Lung (tissue), 11 donors: ENCODE measurements at regions not wholly inside any gene's neighbourhood (a gene's known extent, or its start where the extent isn't known, plus 50 kb on each side); places are given as distances from the start of the nearest gene placed in this dataset.

Experiments used
- ATAC-seq: fragments of 200-7000 bp; cut with Tn5 transposase; one replicate; pipeline ENCODE4 v1.9.1; 2020; ENCODE audit warnings: moderate number of reproducible peaks; ENCODE audit not compliant: insufficient read depth, low FRiP score
- DNase-seq, 3 donors: peaks; one replicate each; pipeline ENCODE4 v3.0.0-alpha.2; 2013 to 2017
- H3K27ac ChIP-seq, 2 donors: one replicate each; pipeline ENCODE4 v1.5.1; 2013; ENCODE audit warnings: mild to moderate bottlenecking in 2 of 2, moderate library complexity in 2 of 2, control low read depth in 1 of 2, inconsistent platforms in 1 of 2, low read depth in 1 of 2, low read length in 1 of 2
- H3K27me3 ChIP-seq, 3 donors: one replicate each; pipeline ENCODE4 v1.5.1; 2013; ENCODE audit warnings: low read length in 2 of 3; ENCODE audit not compliant: control insufficient read depth in 3 of 3, insufficient read depth in 3 of 3
- H3K36me3 ChIP-seq, 4 donors: one replicate each; pipeline ENCODE4 v1.5.1; 2013; ENCODE audit warnings: low read length in 4 of 4, mild to moderate bottlenecking in 1 of 4, moderate library complexity in 1 of 4; ENCODE audit not compliant: control insufficient read depth in 4 of 4, insufficient read depth in 4 of 4
- H3K4me1 ChIP-seq, 5 donors: one replicate each; pipeline ENCODE4 v1.5.1; 2013; ENCODE audit warnings: low read length in 5 of 5, mild to moderate bottlenecking in 2 of 5, moderate library complexity in 1 of 5; ENCODE audit not compliant: control insufficient read depth in 5 of 5, insufficient read depth in 5 of 5
- H3K4me3 ChIP-seq: one replicate; pipeline ENCODE4 v1.5.1; 2013; ENCODE audit warnings: mild to moderate bottlenecking, control low read depth, moderate library complexity
- H3K9ac ChIP-seq, 2 donors: one replicate each; pipeline ENCODE4 v1.5.1; 2013; ENCODE audit warnings: low read length in 2 of 2, control low read depth in 1 of 2; ENCODE audit not compliant: insufficient read depth in 1 of 2
- H3K9me3 ChIP-seq, 4 donors: one replicate each; pipeline ENCODE4 v1.5.1; 2013; ENCODE audit warnings: low read length in 3 of 4, mild to moderate bottlenecking in 1 of 4, moderate library complexity in 1 of 4; ENCODE audit not compliant: control insufficient read depth in 4 of 4, insufficient read depth in 3 of 4
- WGBS, 2 donors: extraction: QIAGEN DNeasy Blood & Tissue Kit; methylation state at CpG; one replicate each; pipeline ENCODE4 v1.1.7; 2013; 5-methylcytosine and 5-hydroxymethylcytosine counted together
- TF ChIP-seq, protein P1 (sequence below): IDR thresholded peaks from 2 replicates; pipeline ENCODE4 v1.5.1; 2012; ENCODE audit warnings: mild to moderate bottlenecking; ENCODE audit errors: control extremely low read depth, extremely low read depth
- donor health status: control.
- donor health status: control.
- donor health status: Bipolar disorder and iron deficiency.
- donor health status: healthy.
- donor health status: DM: yes; HTN: yes; CAD: no.

DNA sequence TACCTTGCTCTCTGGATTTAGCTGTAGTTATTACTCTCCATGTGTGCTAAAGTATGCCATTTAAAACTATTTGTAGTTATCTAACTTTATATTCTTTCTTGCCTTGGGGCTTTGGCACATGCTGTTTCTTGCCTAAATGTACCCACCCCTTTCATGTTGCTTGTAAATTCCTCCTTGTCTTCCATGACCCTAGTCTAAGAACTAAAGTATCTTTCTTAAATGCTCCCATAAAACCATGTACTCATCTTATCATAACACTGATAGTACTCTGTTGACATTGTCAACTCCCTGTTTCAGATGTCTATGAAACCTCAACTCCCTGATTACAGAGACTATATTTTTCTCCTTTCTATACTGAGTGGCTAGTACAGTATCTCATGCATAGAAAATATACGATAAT is 564.9 kb upstream of the IRAK1BP1 start:
- TF ChIP-seq, protein P1, sequence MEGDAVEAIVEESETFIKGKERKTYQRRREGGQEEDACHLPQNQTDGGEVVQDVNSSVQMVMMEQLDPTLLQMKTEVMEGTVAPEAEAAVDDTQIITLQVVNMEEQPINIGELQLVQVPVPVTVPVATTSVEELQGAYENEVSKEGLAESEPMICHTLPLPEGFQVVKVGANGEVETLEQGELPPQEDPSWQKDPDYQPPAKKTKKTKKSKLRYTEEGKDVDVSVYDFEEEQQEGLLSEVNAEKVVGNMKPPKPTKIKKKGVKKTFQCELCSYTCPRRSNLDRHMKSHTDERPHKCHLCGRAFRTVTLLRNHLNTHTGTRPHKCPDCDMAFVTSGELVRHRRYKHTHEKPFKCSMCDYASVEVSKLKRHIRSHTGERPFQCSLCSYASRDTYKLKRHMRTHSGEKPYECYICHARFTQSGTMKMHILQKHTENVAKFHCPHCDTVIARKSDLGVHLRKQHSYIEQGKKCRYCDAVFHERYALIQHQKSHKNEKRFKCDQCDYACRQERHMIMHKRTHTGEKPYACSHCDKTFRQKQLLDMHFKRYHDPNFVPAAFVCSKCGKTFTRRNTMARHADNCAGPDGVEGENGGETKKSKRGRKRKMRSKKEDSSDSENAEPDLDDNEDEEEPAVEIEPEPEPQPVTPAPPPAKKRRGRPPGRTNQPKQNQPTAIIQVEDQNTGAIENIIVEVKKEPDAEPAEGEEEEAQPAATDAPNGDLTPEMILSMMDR, result no peak
- Histone ChIP-seq H3K4me1 (no peaks in the 10 kb centered on the region), H3K27ac (no peak overlapping the region), H3K27me3 (no peaks in the 10 kb centered on the region), H3K36me3 (no peaks in the 10 kb centered on the region), H3K9me3 (no peaks in the 10 kb centered on the region), H3K4me3 (no peak overlapping the region), H3K9ac (no peak overlapping the region)
- DNase-seq, result no peak
- ATAC-seq, result no peak
- 87 to 88% methylated on average over 1 of the region's 1 CpG for WGBS, 2 donors

DNA sequence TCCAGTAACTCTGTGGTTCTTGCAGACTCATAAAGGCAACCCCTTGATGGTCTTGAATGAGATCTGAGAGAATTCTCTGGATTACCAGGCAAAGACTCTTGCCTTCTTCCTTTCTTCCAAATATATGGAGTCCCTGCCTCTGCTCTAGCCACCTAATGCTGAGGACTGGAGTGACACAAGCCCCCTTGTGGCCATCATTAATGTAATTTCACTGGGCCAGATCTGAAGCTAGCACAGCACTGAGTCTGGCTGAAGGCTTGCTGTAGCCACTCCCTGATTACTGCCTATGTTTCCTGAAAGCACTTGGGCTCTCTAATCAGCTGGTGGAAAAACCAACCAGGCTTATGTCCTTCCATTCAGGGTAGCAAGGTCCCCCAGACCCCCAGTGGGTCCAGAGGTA is 559.3 kb upstream of the IRAK1BP1 start:
- Histone ChIP-seq H3K9me3 (no peaks in the 10 kb centered on the region), H3K4me3 (no peak overlapping the region), H3K36me3 (no peaks in the 10 kb centered on the region), H3K4me1 (no peaks in the 10 kb centered on the region), H3K9ac (no peak overlapping the region), H3K27ac (no peak overlapping the region), H3K27me3 (no peaks in the 10 kb centered on the region)
- ATAC-seq (no peak), DNase-seq (no peak)
- TF ChIP-seq, protein P1, result no peak

DNA sequence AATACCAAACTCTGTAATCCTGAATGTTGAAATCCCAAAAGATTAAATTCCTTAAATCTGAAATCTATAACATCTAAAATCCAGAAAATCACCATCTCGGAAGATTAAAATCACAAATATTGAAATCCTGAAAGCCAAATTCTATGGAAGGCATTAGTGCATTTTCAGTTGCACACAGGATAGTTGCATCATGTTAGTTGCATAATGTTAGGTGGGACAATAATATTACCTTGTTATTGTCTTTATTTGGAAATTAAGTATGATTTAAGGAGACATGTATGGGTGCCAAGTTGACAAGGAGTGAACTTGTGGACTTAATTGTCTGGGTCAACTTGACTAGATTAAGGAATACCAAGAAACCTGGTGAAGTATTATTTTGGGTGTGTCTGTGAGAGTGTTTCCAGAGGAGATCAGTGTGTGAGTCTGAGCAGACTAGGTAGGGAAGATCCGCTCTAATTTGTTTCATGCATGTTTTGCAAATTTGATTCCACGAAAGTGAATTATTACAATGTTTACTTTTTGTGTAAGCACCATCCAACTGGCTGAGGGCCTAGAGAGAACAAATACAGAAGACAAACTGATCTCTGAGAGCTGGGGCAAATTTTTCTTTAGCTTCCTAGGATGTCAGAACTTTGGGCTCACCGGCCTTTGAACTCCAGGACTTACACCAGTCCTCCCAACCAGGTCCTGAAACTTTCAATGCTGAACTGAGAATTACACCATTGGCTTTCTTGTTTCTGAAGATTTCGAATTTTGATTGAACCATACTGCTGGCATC is 545.1 kb upstream of the IRAK1BP1 start:
- Histone ChIP-seq H3K9me3 (no peaks in the 10 kb centered on the region), H3K27ac (no peak overlapping the region), H3K9ac (no peak overlapping the region), H3K4me3 (no peak overlapping the region), H3K4me1 (no peaks in the 10 kb centered on the region), H3K27me3 (no peaks in the 10 kb centered on the region), H3K36me3 (no peaks in the 10 kb centered on the region)
- no peak for ATAC-seq
- TF ChIP-seq, protein P1, result no peak
- WGBS, 2 donors, result 73 to 80% methylated on average over 5 of the region's 5 CpGs
- no peak for DNase-seq

DNA sequence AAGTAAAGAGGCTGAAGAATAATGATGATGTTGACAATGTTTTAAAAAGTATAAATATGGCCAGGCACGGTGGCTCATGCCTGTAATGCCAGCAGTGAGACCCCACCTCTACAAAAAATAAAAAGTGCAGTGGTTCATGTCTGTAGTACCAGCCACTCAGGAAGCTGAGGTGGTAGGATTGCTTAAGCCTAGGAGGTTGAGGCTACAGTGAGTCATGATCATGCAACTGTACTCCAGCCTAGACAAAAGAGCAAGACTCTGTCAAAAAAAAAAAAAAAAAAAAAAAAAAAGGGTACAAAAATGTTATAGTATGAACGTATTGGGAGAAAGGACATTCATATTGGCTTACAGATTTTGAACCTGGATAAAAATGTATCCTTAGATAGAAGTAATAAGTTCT is 543.1 kb upstream of the IRAK1BP1 start:
- Histone ChIP-seq H3K27me3 (no peaks in the 10 kb centered on the region), H3K27ac (no peak overlapping the region), H3K9me3 (no peaks in the 10 kb centered on the region), H3K36me3 (no peaks in the 10 kb centered on the region), H3K4me3 (no peak overlapping the region), H3K4me1 (no peaks in the 10 kb centered on the region), H3K9ac (no peak overlapping the region)
- WGBS, 2 donors, result 66 to 67% methylated on average over 2 of the region's 2 CpGs
- ATAC-seq (no peak), DNase-seq (no peak)
- TF ChIP-seq, protein P1, result no peak
